MM.1S (cell line): ENCODE measurements at regions not wholly inside any gene's neighbourhood (a gene's known extent, or its start where the extent isn't known, plus 50 kb on each side); places are given as distances from the start of the nearest gene placed in this dataset.

Experiments used
- EZH2 ChIP-seq: fragments of 300-600 bp; sonication (generic); optimal IDR thresholded peaks from 2 replicates; pipeline ENCODE3; 2017; ENCODE audit warnings: low read depth, mild to moderate bottlenecking, antibody characterized with exemption, low read length, mixed read lengths
- TF ChIP-seq, protein P1 (sequence below): fragments of 300-600 bp; sonication (generic); IDR thresholded peaks from 2 replicates; pipeline ENCODE4 v1.5.1; 2016; ENCODE audit warnings: antibody characterized with exemption, low read length, mixed read lengths

DNA sequence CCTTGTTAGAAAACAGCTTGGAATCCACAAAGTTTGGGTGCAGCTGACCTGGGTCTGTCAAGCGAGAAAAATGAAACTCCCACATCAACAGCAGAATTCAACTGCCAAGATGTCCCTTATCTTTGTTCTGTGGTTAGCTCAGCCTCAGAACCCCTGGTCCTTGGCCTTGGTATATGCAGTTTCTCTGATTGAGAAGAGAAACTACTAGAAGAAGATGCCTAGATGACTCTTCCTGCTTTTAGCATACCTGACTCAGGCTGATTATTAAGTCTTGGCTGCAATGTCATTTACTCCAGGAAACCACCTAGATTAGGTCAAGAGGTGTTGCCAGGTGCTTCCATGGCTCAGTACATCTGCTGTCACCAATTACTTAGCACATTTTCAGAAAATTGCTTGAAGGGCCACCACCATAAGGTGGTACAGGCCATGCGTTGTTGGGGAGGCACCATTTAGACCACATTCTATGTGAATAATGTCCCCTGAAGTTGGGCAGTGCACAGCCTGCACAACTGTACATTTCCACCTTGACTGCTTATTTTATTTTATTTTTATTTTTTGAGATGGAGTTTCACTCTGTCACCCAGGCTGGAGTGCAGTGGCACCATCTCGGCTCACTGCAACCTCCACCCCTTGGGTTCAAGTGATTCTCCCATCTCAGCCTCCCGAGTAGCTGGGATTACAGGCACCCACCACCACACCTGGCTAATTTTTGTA is 59.4 kb upstream of the ZNF438 start:
- no peak for TF ChIP-seq EZH2
- TF ChIP-seq, protein P1, sequence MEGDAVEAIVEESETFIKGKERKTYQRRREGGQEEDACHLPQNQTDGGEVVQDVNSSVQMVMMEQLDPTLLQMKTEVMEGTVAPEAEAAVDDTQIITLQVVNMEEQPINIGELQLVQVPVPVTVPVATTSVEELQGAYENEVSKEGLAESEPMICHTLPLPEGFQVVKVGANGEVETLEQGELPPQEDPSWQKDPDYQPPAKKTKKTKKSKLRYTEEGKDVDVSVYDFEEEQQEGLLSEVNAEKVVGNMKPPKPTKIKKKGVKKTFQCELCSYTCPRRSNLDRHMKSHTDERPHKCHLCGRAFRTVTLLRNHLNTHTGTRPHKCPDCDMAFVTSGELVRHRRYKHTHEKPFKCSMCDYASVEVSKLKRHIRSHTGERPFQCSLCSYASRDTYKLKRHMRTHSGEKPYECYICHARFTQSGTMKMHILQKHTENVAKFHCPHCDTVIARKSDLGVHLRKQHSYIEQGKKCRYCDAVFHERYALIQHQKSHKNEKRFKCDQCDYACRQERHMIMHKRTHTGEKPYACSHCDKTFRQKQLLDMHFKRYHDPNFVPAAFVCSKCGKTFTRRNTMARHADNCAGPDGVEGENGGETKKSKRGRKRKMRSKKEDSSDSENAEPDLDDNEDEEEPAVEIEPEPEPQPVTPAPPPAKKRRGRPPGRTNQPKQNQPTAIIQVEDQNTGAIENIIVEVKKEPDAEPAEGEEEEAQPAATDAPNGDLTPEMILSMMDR, result no peak
